ENCODE measurements at regions not wholly inside any gene's neighbourhood (a gene's known extent, or its start where the extent isn't known, plus 50 kb on each side); places are given as distances from the start of the nearest gene placed in this dataset.
"Not testable (repeated sequence)": the region's sequence is repeated elsewhere in the genome, so short reads cannot be mapped to it uniquely, and the experiment has no call there.

- peak; percentile 67 for DNase-seq
Measured at GRCh38 chrX:67288156-67288555, 255.7 kb upstream of the AR start.

DNA sequence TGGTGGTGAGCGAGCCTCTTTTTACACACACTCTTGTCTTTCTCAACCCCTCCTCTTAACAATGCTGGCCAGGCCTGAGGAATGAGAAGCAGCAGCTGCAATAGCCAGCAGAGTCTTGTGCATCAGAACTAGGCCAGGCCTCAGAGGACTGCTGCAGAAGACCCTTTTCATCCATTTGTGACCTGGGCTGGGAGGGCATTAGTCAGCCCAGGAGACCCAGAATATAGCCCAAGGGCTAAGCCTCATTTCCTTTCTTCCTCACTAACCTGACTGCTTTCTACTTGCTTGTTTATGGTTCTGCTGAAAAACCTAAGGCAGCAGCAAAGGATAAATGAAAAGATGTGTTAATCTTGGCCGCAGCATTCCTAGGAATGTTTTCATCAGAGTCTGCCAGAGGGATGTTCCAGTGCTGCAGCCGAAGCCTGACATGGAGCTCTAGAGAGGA lies 254.7 kb upstream of the AR start:
- peak; percentile 69 for DNase-seq

DNA sequence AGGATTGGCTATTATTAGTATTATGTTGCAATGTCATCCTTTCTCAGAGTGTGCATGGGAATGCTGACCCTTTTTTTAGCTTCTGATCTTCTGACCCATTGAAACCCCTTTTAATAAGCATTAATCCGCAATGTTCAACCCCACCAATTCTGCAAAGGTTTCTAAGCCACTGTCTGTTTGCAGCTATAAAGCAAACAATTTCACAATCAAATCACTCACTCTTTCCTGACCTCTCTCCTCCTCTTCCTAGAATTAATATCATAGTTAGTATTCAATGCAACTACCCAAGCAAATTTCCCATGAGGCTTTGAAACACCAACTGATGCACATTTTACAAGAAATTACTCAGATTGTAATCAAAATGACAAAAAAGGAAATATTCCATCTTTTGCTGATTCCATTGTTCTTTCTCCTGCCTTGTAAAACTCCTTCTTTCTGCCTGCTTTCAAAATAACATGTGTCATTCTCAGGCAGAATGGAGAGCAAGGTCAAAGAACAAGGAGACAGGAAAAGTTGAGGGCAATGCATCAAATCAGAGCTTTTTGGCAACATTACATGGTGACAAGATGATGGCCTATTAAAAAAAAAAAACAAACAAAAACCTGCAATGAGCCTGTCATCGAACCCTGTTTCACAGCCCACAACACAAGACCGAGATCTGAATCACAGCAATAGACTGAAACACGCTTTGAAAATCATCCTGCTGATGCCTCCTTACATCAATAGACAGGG lies 253.2 kb upstream of the AR start:
- no peak for DNase-seq

- DNase-seq, result no peak
Measured at GRCh38 chrX:67295924-67296323, 247.9 kb upstream of the AR start.

DNA sequence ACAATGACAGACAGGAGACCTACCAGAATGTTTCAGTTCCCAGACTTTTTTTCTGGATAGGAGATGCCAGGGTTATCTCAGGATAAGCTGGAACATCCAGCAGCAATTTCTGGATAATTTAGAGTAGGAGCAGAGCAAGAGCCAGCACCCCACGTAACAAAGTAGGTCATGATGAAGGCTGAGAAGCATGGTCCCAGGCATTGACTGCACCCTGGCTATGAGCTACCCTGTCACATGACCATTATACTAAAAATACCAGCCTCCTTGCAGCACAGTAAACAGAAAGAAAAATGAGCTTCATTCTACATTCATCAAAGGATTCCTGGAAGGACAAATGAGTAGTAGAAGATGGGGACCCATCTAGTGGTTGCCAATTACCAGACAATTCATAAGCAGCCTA lies 247.4 kb upstream of the AR start:
- no peak for DNase-seq

- DNase-seq, result no peak
Measured at GRCh38 chrX:67317725-67318124, 226.1 kb upstream of the AR start.

DNA sequence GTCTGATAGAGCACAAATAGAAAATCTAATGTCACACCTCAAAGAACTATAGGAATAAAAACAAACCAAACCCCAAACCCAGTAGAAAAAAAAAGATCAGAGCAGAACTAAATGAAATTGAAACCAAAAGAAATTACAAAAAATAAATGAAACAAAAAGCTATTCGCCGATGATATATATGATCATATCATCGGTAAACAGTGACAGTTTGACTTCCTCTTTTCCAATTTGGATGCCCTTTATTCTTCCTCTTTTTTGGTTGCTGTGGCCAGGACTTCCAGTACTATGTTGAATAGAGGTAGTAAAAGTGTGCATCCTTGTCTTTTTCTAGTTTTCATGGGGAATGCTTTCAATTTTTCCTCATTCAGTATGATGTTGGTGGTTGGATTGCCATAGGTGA lies 215.3 kb upstream of the AR start:
- DNase-seq, result no peak

DNA sequence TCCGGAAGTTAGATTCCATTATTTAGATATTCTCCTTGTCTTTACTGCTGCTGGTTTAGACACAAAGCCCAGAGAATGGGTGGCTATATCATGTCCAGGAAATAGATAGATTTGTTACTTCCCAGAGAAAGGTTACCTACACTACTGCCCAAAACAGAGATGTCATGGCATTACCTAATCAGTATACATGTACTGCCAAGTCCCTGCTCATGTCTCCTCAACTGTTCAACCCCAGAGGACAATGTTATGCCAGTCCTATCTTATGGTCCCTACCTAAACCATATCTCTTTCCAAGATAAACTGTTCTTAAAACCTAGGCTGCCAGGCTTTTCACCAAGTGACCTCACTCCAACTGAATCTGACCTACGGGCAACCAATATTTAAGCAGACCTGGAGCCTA lies 209.5 kb upstream of the AR start:
- no peak for DNase-seq

DNA sequence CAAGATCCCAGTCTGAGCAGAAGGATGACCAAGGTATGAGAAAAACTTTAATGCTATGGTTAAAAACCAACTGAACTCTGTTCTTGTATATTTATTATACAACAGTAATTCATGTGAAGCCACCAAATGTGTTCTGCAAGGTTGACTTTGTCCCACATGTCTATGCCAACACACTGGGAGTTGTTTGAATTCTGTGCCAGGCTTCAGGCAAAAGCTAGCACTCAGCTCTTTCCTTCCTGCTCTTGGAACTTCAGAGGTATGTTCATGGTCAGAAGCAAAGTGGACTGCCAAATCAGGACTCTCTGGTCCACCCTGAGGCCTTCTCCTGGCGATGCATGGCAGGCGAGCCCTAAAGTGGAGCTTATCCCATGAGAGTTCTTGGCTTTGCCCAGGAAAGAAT lies 205.6 kb upstream of the AR start:
- no peak for DNase-seq

- DNase-seq, result no peak
Measured at GRCh38 chrX:67342138-67342537, 201.7 kb upstream of the AR start.

- DNase-seq, result no peak
Measured at GRCh38 chrX:67346225-67346624, 197.6 kb upstream of the AR start.

DNA sequence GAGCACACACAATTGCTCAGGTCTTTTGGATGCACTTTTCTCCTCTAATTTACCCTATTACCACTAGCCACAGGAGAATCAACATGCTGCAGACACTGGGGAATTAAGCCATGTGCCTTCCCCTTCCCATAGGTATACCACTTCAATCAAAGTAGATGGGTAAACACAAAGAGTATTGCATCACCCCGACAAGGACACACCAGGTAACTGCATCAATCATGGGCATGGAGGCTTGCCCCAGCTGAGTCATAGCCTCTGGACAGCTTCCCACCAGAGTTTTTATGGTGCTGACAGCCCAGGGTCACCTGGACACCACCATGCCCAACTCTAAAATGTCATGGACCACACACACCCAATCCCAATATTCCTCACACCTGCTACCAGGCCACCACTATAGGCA lies 197.2 kb upstream of the AR start:
- no peak for DNase-seq

DNA sequence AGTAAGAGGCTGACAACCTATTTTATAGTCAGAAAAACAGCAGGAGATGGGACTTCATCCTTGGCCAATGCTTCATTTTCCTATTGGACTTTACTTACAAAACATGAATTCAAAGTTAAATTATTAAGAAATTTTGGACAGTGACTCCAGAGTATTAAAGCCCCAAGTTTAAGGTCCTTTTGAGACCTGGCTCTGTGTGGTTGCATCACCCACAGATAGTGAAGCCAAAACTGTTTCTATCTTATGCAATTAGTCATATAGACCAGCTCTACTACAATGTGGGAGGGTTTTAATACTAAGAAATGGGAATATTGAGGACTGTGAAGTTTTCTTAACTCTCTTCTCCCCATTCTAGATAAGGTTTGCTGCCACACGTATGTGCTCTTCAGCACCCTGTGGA lies 196.7 kb upstream of the AR start:
- no peak for DNase-seq

- DNase-seq, result no peak
Measured at GRCh38 chrX:67351411-67351810, 192.4 kb upstream of the AR start.

GRCh38 chrX:67353651-67354370 lies 190.0 kb upstream of the AR start:
- no peak for DNase-seq

GRCh38 chrX:67361267-67361666 lies 182.6 kb upstream of the AR start:
- not testable (repeated sequence) for DNase-seq

DNA sequence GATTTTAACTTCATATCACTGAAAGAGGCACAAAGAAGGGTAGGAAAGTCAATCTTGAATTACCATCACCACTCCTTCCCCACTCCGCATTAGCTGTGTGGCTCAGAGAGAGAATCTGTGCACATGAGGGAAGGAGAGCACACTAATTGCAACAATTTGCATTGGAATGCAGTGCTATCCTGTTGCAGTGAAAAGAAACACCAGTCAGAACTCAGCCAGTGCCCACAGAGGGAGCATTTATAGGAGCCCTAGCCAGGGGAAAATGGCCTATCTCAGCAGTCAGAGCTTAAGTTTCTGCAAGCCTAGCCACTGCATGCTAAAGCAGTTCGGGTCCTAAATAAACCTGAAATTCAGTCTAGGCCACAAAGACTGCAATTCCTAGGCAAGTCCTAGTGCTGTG lies 159.4 kb upstream of the AR start:
- no peak for DNase-seq

DNA sequence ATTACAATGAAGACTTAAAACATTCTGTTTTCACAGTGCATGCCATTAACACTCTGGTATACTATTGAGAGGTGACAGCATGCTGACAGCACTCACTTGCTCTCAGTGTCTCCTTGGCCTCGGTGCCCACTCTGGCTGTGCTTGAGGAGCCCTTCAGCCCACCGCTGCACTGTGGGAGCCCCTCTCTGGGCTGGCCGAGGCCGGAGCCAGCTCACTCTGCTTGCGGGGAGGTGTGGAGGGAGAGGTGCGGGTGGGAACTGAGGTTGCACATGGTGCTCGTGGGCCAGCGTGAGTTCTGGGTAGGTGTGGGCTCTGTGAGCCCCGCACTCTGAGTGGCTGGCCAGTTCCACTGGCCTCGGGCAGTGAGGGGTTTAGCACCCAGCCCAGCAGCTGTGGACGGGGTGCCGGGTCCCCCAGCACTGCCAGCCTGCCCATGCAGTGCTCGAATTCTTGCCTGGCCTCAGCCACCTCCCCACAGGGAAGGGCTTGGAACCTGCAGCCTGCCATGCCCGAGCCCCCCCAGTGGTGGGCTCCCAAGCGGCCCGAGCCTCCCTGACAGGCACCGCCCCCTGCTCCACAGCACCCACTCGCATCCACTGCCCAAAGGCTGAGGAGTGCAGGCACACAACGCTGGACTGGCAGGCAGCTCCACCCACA lies 135.3 kb upstream of the AR start:
- no peak for DNase-seq

DNA sequence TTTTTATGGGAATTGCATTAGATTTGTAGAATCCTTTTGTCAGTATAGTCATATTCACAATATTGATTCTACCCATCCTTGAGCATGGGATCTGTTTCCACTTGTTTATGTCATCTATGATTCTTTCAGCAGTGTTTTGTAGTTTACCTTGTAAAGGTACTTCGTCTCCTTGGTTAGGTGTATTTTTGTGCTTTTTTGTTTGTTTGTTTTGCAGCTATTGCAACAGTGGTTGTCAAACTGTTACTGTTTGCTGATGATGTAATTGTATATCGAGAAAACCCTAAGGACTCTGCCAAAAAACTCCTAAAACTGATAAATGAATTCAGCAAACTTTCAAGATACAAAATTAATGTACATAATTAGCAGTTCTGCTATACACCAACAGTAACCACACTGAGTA lies 127.9 kb upstream of the AR start:
- DNase-seq, result no peak

- DNase-seq, result no peak
Measured at GRCh38 chrX:67426946-67427345, 116.9 kb upstream of the AR start.

- DNase-seq, result no peak
Measured at GRCh38 chrX:67435536-67435935, 108.3 kb upstream of the AR start.

DNA sequence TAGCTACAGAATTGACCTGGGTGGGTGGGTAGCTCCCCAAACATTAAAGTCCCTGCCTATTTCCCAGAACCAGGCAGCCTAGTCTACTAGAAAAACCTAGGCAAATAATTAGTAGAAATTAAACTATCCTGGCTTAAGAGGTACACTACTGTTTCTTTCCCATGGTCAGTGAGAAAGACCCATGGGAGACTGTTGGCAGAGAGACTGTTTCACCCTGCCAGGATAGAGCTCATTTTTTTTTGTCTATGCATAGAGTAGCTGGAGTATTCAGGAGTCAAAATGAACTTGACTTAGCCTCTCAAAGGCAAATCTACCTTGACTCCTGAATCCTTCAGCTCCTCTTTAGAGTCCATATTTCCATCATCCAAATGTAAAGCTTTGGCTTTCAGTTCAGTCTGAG lies 107.0 kb upstream of the AR start:
- DNase-seq, result no peak

GRCh38 chrX:67437821-67438220 lies 106.0 kb upstream of the AR start:
- no peak for DNase-seq

DNA sequence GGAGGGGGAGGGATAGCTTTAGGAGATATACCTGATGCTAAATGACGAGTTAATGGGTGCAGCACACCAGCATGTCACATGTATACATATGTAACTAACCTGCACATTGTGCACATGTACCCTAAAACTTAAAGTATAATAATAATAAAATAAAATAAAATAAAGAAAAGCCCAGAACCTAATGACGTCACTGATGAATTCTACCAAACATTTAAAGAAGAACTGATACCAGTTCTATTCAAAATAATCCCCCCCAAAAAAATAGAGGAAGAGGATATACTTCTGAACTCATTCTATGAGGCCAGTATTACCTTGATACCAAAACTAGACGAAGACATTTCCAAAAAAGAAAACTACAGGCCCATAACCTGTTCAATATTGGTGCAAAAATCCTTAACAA lies 68.6 kb upstream of the AR start:
- DNase-seq, result not testable (repeated sequence)

All from skin of body (tissue), 1 donor.